GM18507 (cell line): ENCODE measurements at regions not wholly inside any gene's neighbourhood (a gene's known extent, or its start where the extent isn't known, plus 50 kb on each side); places are given as distances from the start of the nearest gene placed in this dataset.
"Not testable (repeated sequence)": the region's sequence is repeated elsewhere in the genome, so short reads cannot be mapped to it uniquely, and the experiment has no call there.

ENCODE experiments used
- DNase-seq: peaks from one replicate; pipeline ENCODE4 v3.0.0; 2011; ENCODE audit warnings: low read depth; ENCODE audit not compliant: insufficient read length; ENCODE audit errors: extremely low spot score
- FAIRE-seq: peaks from 2 replicates; lab custom pipeline; 2011; peaks lifted over from hg19 to GRCh38; lab: Jason Lieb, UNC

DNA sequence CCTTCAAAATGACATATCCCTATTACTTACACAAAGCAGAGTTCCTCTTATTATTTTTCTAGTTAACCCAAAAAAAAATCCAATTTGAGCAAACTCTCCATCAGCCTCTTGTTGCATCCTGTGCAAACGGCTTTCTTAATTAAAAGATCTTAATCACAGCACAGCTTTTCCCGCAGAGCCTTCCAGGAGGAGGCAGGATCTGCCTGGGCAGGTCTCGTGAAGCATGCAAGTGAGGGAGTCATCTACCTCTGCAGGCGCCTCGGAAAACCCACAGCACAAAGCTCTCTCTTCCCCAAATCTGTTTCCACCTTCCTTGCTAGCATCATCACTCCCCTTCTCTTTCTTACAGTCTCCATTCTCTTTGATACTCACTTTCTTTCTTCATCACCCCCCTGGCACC lies 100.4 kb downstream of the EN1 start:
- FAIRE-seq (no peak), DNase-seq (no peak)

DNA sequence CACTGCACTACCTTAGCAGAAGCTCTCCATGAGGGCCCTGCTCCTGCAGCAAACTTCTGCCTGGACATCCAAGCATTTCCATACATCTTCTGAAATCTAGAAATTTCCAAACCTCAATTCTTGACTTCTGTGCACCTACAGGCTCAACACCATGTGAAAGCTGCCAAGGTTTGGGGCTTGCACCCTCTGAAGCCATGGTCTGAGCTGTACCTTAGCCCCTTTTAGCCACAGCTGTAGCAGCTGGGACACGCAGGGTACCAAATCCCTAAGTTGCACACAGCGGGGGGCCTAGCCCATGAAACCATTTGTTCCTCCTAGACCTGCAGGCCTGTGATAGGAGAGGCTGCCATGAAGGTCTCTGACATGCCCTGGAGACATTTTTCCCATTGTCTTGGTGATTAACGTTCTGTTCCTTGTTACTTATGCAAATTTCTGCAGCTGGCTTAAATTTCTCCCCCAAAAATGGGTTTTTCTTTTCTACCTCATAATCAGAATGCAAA lies 102.7 kb downstream of the EN1 start:
- not testable (repeated sequence) for FAIRE-seq, DNase-seq

DNA sequence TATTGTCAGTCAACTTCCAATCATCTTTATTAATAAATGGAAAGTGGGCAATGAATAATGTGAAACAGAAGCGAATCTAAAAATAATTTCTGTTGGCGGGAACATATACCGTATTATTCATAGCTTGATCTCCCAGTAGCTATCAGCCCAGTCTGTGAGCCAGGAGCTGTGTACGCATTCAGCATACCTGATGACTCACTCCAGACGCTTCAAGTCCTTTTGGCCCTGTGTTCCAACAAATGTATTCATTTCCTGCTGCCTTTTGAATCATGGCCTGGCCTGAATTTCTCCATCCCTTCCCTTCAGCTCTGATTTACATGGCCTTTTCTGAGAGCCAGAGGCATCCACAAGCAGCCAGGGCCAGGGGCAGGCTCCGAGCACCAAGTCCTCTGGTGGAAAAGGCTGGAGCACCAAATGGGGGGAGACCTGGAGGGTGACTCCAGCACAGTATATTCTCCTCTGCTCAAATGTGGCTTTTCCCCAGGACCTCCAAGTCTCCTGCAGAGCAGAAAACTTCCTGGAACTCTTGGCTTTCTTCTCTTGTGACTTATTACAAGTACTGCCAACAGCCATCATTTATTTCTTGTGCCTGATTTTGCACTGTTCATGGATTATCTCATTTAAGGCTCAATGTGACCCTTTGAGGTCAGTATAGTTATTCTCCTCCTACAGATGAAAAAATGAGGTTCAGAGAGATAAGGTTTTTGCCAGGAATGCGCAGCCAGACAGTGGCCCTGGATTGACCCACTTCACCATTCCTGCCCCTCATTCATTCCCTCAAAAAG lies 108.7 kb downstream of the EN1 start:
- no peak for FAIRE-seq

DNA sequence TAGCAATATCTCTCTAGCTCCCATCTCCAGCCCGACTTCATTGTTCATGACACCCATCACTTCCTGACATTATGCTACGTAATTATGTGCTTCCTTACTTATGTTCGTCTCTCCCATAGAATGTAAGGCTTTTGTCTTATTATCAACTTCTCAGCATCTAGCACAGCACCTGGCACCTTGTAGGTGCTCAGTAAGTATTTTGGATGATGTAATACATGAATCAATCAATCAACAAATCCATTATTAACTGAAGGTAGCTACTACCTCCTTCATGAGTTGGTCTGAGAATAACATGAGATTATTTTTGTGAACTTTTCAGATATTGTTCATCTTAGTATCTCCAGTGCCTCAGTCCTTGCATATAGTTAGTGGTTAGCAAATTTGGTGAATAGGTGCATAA lies 109.3 kb downstream of the EN1 start:
- DNase-seq (no peak), FAIRE-seq (no peak)

More for the DNA sequence above, 108.7 kb downstream of the EN1 start:
- DNase-seq, result no peak

DNA sequence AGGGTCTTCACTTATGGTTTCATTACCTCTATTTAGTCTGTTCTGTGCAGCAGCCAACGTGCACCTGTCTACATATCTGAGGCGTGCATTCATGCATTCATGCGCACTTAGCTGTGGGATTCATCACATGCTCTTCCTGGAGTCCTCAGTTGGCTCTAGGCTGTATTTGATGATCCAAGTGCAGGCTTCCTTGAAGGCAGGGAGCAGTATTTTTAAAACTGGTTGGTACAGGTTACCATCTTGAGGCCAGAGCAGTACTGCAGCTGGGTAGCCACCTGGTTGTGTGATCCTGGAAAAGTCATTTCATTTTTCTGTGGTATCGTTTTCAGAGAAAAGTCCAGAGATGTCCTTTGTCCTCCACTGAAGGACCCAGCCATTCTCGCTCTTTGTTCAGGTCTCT lies 109.8 kb downstream of the EN1 start:
- no peak for FAIRE-seq
- DNase-seq, result no peak

DNA sequence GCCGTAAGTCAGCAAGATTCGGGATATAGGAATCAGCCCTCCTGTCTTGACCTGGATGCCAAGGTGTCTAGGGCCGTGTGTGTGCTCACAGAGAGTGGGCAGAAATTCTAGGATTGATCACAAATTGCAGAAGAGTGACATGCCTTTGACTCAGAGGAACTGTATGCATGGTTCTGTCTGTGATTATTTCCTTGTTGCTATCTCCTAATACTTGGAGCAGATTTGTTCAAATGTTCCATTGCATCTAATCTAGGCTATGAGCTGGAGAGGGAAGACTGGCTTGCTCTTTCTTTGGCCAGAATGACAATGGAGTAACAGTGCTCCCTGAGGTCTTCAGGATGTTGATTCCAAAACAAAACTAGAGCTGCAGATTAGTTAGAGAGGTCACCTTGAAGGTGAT lies 115.0 kb downstream of the EN1 start:
- DNase-seq (no peak), FAIRE-seq (no peak)

DNA sequence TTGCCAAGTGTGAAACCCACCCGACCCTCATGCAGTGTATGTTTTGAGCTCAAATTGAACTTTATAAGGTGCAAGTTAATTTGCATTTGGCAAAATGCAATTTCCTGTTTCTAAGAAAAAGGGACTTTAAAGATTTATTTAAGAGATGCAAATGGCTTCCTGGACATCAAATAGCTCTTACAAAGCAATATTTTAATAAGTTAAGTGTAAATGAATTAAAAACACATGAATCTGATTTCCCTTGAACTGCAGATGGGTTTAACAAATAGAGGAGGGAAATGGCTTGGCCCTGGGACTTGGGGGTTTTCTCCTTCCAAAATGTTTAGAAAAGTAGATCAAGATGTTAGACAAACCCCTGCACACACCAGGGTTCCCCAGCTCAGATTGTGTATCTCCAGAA lies 116.0 kb downstream of the EN1 start:
- no peak for FAIRE-seq
- DNase-seq, result no peak

DNA sequence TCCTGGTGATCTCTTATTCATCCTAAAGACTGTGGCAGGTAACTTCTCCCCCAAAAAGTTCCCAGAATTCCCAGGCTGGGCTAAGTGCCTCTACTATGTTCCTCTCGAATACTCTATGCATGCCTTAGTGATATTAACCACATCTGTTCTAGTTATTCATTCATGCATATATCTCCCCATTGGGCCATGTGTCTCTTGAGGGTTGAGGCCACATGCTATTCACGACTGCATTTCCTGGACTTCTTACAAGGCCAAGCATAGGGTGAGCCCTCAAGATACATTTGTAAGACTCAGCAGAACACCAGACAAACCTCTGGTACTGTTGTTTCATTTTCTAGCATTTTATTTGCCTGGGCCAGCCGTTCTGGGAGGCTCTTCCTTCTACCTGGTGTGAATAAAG lies 117.0 kb downstream of the EN1 start:
- FAIRE-seq (no peak), DNase-seq (no peak)

DNA sequence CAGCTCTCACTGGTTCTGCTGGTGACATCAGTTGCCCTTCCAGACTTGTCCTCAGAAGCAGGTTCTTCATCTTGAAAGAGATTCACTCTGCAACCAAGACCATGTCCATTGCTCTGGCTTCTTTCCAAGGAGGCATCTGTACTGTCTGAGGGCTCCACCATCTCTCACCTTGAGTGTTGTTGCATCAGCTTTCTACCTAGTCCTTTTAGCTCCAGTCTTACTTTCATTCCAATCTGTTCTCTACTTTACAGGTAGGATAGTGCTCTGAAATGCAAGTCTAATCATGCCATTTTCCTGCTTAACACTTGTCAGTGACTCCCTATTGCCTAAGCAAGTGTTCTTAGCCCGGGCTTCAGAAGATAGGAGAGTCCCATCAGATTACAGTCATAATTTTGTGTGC lies 117.7 kb downstream of the EN1 start:
- FAIRE-seq, result no peak
- DNase-seq, result no peak

DNA sequence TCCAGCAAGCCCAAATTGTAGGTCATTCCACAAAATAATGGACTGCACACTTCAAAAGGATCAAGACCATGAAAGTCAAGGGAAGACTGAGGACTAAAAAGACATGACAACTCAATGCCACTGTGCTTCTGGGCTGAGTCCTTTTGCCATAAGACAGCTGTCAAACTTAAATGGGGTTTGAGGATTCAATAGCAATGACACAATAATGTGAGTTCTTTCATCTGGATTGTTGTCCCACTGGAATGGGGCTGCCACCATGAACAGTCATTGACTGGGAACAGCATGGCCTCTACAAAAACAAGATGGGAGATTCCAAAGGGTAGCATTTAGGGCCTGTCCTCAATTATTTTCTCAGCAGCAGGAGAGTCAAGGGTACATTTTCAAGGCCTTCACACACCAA lies 118.5 kb downstream of the EN1 start:
- DNase-seq, result no peak
- FAIRE-seq, result no peak

DNA sequence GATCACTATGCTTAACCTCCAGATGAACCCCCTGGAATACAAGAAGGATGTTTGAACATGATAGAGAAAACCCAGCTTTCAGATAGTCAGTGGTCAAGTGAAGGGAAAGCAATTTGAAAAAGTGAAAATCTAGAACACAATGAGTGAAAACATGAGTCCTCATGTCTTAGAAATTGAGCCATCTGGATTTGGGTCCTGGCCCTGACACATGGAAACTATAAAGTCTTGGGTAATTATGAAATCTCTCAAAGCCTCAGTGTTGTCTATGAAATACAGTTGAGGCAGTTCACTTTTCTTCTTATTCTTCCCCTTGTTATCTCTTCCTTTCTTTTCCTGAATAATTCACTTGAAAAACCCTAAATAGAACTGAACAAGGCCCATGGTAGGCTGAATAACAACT lies 120.6 kb downstream of the EN1 start:
- no peak for FAIRE-seq
- DNase-seq, result no peak

DNA sequence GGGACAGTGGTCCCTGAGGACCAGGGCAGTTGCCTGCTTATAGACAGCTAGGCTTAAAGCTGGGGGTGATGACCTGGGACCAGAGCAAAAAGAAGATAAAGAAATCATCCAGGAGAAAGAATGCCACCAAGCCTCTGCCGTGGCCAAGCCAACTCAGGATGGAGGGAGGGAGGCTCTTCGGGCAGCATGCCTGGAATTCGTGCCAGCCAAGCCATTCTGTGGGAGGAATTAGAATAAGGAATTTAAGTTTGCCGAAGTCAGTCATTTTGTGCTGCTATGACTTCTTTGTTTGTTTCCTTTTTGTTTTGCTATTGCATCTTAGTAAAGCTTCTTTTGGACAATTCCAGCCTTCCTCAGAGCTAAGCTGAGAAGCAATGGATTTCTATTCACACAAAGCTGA lies 124.1 kb downstream of the EN1 start:
- no peak for FAIRE-seq
- no peak for DNase-seq

DNA sequence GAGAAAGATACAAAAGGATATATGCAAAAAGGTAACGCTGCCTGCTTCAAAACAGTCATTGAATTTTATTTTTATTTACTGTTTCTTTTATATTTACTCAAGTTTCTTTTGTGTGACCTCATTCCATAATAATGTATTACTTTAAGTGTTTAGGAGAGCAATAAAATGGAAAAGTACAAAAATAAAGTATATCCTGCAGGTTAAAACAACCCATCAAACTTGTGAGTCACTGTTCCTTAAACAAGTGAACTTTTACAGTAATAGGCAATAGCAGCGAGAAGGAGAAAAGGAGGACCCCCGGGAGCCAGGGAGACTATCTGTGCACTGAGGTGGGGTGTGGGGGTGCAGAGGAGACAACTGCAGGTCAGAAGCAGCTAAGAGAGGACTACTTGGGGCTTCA lies 124.5 kb downstream of the EN1 start:
- FAIRE-seq (no peak), DNase-seq (no peak)

DNA sequence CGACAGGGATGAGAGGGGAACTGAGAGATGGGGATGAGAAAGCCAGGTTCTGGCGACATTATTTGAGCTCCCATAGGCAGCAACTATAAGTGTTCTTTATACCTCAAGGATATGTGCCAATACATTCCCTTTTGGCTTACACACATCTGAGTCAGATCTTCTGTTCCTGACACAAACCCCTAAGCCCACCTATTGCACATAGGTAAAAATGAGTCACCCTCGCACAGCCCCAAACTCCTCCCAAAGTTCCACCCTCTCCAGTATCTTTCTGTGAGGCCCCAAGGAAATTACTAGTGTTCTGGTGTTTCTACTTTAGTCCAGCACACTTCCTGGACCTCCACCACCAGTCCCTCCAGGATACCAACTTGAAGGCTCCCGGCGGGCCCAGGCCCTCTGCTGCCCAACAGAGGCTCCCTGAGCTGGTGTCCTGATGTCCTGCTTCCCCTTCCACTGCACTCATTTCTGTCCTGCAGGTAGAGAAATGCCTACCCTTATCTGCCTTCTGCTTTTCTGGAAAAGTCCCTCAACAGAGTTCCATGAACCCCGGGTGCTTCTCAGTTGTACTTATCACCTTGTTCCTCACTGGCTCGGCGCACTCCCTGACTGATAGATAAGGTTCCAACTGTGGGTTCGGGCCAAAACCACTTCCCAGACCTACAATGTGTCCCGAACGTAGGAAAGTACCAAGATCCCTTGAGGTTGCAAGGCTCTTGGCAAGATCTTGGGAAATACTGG lies 125.5 kb downstream of the EN1 start:
- FAIRE-seq, result no peak

DNA sequence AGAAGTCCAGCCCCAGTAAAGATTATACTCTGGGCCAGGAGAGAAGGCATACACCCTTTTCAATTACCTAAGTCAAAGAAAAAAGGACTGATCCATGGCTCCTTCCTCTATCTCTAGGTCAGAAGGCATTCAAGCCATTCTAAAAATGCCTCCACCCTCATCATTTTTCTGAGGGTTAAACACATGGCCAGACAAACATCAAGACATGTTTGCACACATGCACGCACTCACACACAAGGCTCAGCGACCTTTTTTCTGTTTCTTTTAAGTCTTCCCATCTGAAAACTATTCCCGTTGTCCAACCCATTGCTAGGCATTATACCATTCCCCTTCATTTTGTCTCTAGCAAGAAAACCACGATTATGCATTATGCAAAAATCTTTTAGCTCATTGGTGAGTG lies 126.6 kb downstream of the EN1 start:
- FAIRE-seq (no peak), DNase-seq (no peak)

More for the DNA sequence above, 125.5 kb downstream of the EN1 start:
- DNase-seq, result no peak

DNA sequence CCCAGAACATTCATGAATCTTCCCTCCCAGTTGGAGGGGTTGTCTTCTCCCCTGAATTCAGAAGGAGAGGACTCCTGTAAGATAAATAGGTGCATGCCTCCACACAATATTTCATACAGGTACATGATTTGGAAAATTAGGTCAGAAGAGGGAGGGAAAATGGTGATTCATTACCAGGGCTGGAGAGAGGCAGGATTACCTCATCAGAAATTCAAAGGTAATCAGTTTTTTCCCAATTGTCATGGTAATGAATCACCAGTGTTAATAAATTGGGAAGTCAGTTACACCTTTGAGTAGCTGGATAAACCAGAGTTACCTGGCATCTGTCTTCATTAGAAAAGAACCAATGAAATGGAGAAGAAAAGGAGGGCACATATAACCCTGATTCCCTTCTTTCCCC lies 128.5 kb downstream of the EN1 start:
- FAIRE-seq (no peak), DNase-seq (no peak)

DNA sequence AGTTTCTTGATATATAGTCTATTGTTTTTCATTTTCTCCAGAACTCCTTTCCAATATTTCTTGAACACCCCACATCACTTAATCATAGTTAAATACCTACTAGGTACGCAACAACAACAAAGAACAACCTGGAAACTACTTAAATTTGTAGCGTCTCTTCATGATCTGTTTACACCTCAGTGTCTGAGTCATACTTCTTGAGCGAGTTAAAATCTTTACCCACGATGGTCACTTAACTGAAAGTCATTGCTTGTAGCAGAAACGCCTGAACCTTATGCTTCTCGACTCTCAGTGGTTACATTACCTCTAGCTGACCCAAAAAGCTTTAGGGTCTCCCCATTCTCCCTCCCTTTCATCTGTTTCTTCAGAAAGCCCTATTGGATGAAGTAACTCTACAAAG lies 131.3 kb downstream of the EN1 start:
- no peak for DNase-seq
- no peak for FAIRE-seq

DNA sequence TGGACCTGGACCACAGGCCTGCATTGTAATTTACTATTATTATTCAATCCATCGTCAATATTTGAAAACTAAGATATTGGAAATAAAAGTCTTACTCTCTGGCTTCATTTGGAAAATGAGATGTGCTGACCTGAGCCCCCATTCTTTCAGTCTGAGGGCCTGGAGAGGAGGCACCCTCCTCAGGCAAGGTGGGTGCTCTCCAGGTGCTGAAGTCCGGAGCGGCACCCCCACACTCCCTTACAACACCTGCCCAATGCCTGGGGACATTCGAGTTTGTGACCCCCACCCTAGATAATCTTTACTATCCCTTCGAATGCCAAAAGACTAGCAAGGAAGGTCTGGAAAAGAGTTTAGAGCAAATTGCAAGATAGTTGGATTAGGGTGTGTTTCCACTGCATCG lies 133.3 kb downstream of the EN1 start:
- no peak for DNase-seq
- FAIRE-seq, result no peak

DNA sequence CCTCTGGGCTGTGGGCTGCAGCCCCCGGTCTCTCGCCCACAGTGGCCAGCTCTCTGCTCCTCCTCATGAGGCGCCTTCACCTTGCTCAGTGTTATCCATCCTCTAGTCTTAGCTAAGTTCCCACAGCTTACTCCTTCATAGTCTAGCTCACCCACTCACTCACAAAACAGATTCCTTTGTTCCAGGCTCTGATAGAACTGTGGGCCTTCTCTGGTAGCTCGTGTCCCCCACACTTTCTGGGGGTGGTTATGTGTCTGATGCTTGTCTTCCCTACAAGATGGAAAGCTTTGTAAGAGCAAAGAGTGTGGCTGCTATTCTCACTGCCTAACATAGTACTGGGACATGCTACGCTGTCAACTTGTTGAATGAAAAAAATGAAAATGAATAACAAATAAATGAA lies 135.8 kb downstream of the EN1 start:
- DNase-seq, result no peak
- FAIRE-seq, result no peak

DNA sequence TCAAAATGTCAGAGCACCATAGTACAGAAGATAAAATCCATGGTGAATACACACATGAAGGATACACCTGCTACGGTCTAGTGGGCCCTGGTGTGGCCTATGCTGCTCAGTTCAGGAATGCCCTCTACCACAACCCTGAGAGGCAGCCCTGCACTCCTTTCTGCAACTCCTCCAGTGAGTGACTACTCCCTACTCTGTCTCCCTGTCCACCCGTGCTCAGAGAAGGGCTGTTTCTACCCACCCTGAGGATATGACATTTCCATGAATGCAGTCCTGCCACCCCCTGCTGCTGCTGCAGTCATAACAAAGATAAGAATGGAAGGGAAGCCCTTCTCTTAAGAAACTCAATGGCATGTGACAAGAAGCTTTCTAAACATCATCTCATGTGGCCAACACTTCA lies 137.0 kb downstream of the EN1 start:
- DNase-seq (no peak), FAIRE-seq (no peak)

DNA sequence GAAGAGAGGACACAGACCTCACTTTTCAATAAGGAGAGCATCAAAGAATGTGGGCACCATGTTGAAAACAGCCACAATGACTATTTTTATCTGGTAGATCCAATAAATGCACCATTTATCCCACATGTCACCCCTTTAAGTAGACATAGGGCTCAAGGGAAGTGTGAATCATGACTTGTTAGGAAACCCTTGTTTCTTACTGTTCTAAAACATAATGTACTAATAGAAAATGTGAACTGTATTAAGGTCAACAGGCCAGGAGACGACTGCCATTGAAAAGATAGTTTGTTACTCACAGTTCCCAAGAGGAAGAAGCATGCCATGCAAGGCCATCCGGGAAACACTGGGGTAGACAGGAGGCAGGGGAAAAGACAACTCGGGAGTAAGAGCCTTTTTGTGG lies 137.7 kb downstream of the EN1 start:
- no peak for FAIRE-seq
- no peak for DNase-seq
